Endothelial cell of umbilical vein (primary cell): ENCODE measurements at regions not wholly inside any gene's neighbourhood (a gene's known extent, or its start where the extent isn't known, plus 50 kb on each side); places are given as distances from the start of the nearest gene placed in this dataset.

ENCODE experiments used
- BruUV-seq: library from RNA; stranded (reverse); fragments of 400-500 nt; replicated peaks from 2 replicates; lab custom pipeline; 2021; lab: Mats Ljungman, UMichigan
- CTCF ChIA-PET: fragments of 300-600, 350-600 bp; sonication (Branson Sonifier 250); formaldehyde crosslinking; loops from one replicate; lab custom pipeline; 2021; ENCODE audit warnings: antibody characterized with exemption, inconsistent platforms; lab: Charles Lee
- POLR2A ChIA-PET: fragments of 300-600, 350-600 bp; sonication (Branson Sonifier 250); formaldehyde crosslinking; loops from one replicate; lab custom pipeline; 2021; ENCODE audit warnings: antibody characterized with exemption, inconsistent platforms; lab: Charles Lee
- DNase-seq: peaks from one replicate; pipeline ENCODE4 v3.0.0-alpha.2; 2011; ENCODE audit warnings: low read depth, low spot score
- FAIRE-seq: peaks from 2 replicates; lab custom pipeline; 2011; peaks lifted over from hg19 to GRCh38; lab: Jason Lieb, UNC
- H2AFZ ChIP-seq: 2 replicates; pipeline ENCODE4 v1.6.0; 2012; ENCODE audit warnings: low read depth, low read length, control low read depth, inconsistent platforms
- H3K27ac ChIP-seq: 2 replicates; pipeline ENCODE4 v1.5.1; 2011; ENCODE audit warnings: low read depth, mild to moderate bottlenecking, control low read depth, low read length, moderate library complexity; ENCODE audit not compliant: insufficient read depth
- H3K27me3 ChIP-seq, 2 experiments: 2 replicates each; pipeline versions ENCODE4 v1.6.0 to v1.6.1; 2011; ENCODE audit warnings: low read length in 2 of 2, mixed read lengths in 1 of 2; ENCODE audit not compliant: control insufficient read depth in 2 of 2, insufficient read depth in 2 of 2
- H3K36me3 ChIP-seq, 2 experiments: 2 replicates in 1 of 2; 3 replicates in 1 of 2; pipeline ENCODE4 v1.5.1; 2011; ENCODE audit warnings: low read length in 2 of 2, mild to moderate bottlenecking in 1 of 2, moderate library complexity in 1 of 2; ENCODE audit not compliant: control insufficient read depth in 2 of 2, insufficient read depth in 2 of 2; ENCODE audit errors: extremely low read depth in 1 of 2
- H3K4me1 ChIP-seq: 3 replicates; pipeline ENCODE4 v1.5.1; 2011; ENCODE audit warnings: mild to moderate bottlenecking, low read length; ENCODE audit not compliant: control insufficient read depth, insufficient read depth; ENCODE audit errors: extremely low read depth
- H3K4me2 ChIP-seq: 2 replicates; pipeline ENCODE4 v1.6.1; 2011; ENCODE audit warnings: low read length, control low read depth, mixed read lengths; ENCODE audit not compliant: insufficient read depth
- H3K4me3 ChIP-seq, 3 experiments: fragments of 200-600 bp in 1 of 3; sonication (generic), shearing (Covaris generic) in 1 of 3; replicated peaks in 1 of 3; 2 replicates each; pipeline ENCODE4 v1.5.1; 2011 to 2016; ENCODE audit warnings: control low read depth in 3 of 3, low read length in 3 of 3, mild to moderate bottlenecking in 2 of 3, inconsistent platforms in 1 of 3, low read depth in 1 of 3, moderate library complexity in 1 of 3; ENCODE audit not compliant: insufficient read depth in 1 of 3
- H3K79me2 ChIP-seq: 2 replicates; pipeline ENCODE4 v1.6.0; 2012; ENCODE audit warnings: low read length, inconsistent platforms; ENCODE audit not compliant: control insufficient read depth, insufficient read depth
- H3K9ac ChIP-seq: replicated peaks from 2 replicates; pipeline ENCODE3; 2011; ENCODE audit warnings: low read length, control low read depth; ENCODE audit not compliant: insufficient read depth; ENCODE audit errors: extremely low read depth
- H3K9me1 ChIP-seq: replicated peaks from 3 replicates; pipeline ENCODE4 v1.6.0; 2011; ENCODE audit warnings: mild to moderate bottlenecking, low read length; ENCODE audit not compliant: control insufficient read depth, insufficient read depth; ENCODE audit errors: extremely low read depth
- H3K9me3 ChIP-seq: replicated peaks from 2 replicates; pipeline ENCODE4 v1.5.1; 2012; ENCODE audit warnings: low read length, inconsistent platforms; ENCODE audit not compliant: control insufficient read depth, insufficient read depth
- H4K20me1 ChIP-seq: replicated peaks from 2 replicates; pipeline ENCODE3; 2011; ENCODE audit warnings: mild to moderate bottlenecking, low read length; ENCODE audit not compliant: control insufficient read depth, insufficient read depth; ENCODE audit errors: extremely low read depth
- FOS ChIP-seq: IDR thresholded peaks from 2 replicates; pipeline ENCODE4 v1.6.1; 2011; ENCODE audit warnings: mild to moderate bottlenecking, low read length, moderate library complexity, borderline replicate concordance; ENCODE audit not compliant: insufficient read depth
- GATA2 ChIP-seq: IDR thresholded peaks from 2 replicates; pipeline ENCODE4 v1.7.0; 2011; ENCODE audit warnings: low read depth, mild to moderate bottlenecking, moderate library complexity, mixed read lengths, low read length; ENCODE audit not compliant: insufficient read length, insufficient read depth
- JUN ChIP-seq: IDR thresholded peaks from 2 replicates; pipeline ENCODE4 v1.6.1; 2011; ENCODE audit warnings: borderline replicate concordance, low read depth; ENCODE audit not compliant: insufficient read length, insufficient read depth
- POLR2A ChIP-seq: IDR thresholded peaks from 2 replicates; pipeline ENCODE4 v1.6.1; 2012; ENCODE audit warnings: low read depth, mild to moderate bottlenecking, control low read depth, low read length
- POLR2AphosphoS5 ChIP-seq: IDR thresholded peaks from 2 replicates; pipeline ENCODE4 v1.6.1; 2012; ENCODE audit warnings: low read depth, mild to moderate bottlenecking, control low read depth, low read length, moderate library complexity; ENCODE audit not compliant: insufficient read depth
- dilution Hi-C: fragments of 300-500 bp; cut with MboI; formaldehyde crosslinking; loops from one replicate; pipeline ENCODE4 v1.15.0; 2019; ENCODE audit warnings: low sequenced_read_pairs; ENCODE audit not compliant: extremely low pct_ligation_motif_present
- intact Hi-C: fragments of 100-400 bp; cut with micrococcal nuclease; formaldehyde crosslinking; loops from one replicate; pipeline ENCODE4 v1.10.0; 2022
- TF ChIP-seq, protein P1 (sequence below), 2 donors: IDR thresholded peaks; 1 replicate in 1 of 2; 2 replicates in 1 of 2; pipeline ENCODE4 v1.5.1; 2011; ENCODE audit warnings: low read length in 2 of 2, mild to moderate bottlenecking in 2 of 2, moderate library complexity in 2 of 2, control low read depth in 1 of 2, inconsistent platforms in 1 of 2, low read depth in 1 of 2; ENCODE audit not compliant: insufficient read depth in 1 of 2; ENCODE audit errors: extremely low read depth in 1 of 2
- TF ChIP-seq, protein P2 (sequence below): IDR thresholded peaks from 2 replicates; pipeline ENCODE4 v1.6.1; 2011; ENCODE audit not compliant: insufficient read depth, insufficient read length

DNA sequence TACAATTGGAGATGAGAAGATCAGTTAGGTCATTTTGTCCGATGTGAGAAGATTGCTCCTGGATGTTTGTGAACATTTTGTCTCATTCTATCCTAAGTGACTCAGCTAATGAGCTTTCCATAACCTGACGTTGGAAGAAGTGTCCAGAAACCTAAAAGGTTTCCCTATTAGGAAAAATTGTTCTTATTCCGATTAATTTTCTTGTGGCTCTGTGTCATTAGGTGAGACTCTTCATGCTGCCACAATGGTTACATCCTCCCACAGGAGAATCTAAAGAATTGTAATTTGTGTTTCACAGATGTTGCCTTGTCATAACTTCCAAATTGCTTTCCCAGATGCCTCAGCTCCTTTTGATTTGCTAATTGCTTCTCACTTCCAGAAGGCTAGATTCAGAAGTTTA lies 261.0 kb upstream of the APCDD1 start:
- no TSS peak for BruUV-seq
- H3K9me1 ChIP-seq, result no peaks in the 10 kb centered on the region
- intact Hi-C loops (no loop called here), dilution Hi-C loops (no loop called here)
- CTCF ChIA-PET, result no interaction called here
- H2AFZ ChIP-seq, result no peak overlapping the region
- no peak overlapping the region for H3K9ac ChIP-seq
- no peaks in the 10 kb centered on the region for H3K79me2 ChIP-seq
- H3K4me3 ChIP-seq, result no peak overlapping the region
- POLR2A ChIA-PET, result no interaction called here
- DNase-seq, result no peak
- H3K4me2 ChIP-seq, result no peak overlapping the region
- no peak overlapping the region for H3K27ac ChIP-seq
- FAIRE-seq, result no peak
- H4K20me1 ChIP-seq, result no peaks in the 10 kb centered on the region
- H3K4me1 ChIP-seq, result no peaks in the 10 kb centered on the region
- H3K9me3 ChIP-seq, result no peaks in the 10 kb centered on the region
- H3K36me3 ChIP-seq, result no peaks in the 10 kb centered on the region
- TF ChIP-seq JUN (no peak), FOS (no peak), GATA2 (no peak), POLR2A (no peak), POLR2AphosphoS5 (no peak)
- TF ChIP-seq, protein P1, sequence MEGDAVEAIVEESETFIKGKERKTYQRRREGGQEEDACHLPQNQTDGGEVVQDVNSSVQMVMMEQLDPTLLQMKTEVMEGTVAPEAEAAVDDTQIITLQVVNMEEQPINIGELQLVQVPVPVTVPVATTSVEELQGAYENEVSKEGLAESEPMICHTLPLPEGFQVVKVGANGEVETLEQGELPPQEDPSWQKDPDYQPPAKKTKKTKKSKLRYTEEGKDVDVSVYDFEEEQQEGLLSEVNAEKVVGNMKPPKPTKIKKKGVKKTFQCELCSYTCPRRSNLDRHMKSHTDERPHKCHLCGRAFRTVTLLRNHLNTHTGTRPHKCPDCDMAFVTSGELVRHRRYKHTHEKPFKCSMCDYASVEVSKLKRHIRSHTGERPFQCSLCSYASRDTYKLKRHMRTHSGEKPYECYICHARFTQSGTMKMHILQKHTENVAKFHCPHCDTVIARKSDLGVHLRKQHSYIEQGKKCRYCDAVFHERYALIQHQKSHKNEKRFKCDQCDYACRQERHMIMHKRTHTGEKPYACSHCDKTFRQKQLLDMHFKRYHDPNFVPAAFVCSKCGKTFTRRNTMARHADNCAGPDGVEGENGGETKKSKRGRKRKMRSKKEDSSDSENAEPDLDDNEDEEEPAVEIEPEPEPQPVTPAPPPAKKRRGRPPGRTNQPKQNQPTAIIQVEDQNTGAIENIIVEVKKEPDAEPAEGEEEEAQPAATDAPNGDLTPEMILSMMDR (IDR thresholded peaks at IDR 0.05; ENCODE audit: extremely low read depth in 1 of 2, insufficient read depth in 1 of 2, low read depth in 1 of 2, low read length in 2 of 2), result no peak
- TF ChIP-seq, protein P2, sequence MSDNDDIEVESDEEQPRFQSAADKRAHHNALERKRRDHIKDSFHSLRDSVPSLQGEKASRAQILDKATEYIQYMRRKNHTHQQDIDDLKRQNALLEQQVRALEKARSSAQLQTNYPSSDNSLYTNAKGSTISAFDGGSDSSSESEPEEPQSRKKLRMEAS, result no peak
- no peaks in the 10 kb centered on the region for H3K27me3 ChIP-seq
